ENCODE measurements at regions not wholly inside any gene's neighbourhood (a gene's known extent, or its start where the extent isn't known, plus 50 kb on each side); places are given as distances from the start of the nearest gene placed in this dataset.

DNA sequence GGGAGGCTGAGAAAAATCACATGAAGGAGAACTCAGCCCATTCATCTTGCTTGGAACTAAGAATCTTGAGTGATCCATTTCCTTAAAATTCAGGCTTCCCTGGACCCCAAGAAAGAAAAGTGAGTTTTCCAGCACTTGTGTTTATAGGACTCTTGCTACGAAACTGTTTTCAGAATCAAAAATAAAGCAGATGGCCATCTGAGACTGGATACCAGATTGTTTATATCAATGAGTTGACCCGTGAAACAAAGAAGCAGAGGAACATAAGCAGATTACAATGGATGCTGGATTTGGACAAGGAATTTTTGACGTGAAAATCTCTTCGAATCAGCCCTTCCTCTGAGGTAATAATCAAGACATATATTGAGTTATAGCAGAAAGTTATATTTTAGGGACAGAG lies 223.2 kb downstream of the SYK start:
- ATAC-seq (no peak), DNase-seq (no peak)
- no peak for TF ChIP-seq POLR2A (IDR thresholded peaks at IDR 0.05)
- TF ChIP-seq CTCF (IDR thresholded peaks at IDR 0.05 in 4 of 5, conservative IDR thresholded peaks at IDR 0.05 in 1 of 5), result no peak
- Histone ChIP-seq H3K9me3 (no peaks in the 10 kb centered on the region), H3K36me3 (no peaks in the 10 kb centered on the region), H3K4me3 (no peak overlapping the region), H3K4me1 (no peaks in the 10 kb centered on the region), H3K27ac (no peak overlapping the region), H3K27me3 (no peaks in the 10 kb centered on the region)
- in situ Hi-C loops (cut with MboI; ENCODE audit: low sequenced_read_pairs in 4 of 4), result loop anchor here in 3 of 4 donors (25.0 kb wide), 2 partner anchors 412 to 662 kb away; no protein-coding TSS in a partner anchor
- intact Hi-C loops (cut with DNase I; ENCODE audit: low total_unique reads), result no loop called here

- DNase-seq (no peak), ATAC-seq (no peak)
- H3K4me3 ChIP-seq, result no peak overlapping the region
- no peaks in the 10 kb centered on the region for H3K36me3 ChIP-seq
- intact Hi-C loops (cut with DNase I; ENCODE audit: low total_unique reads), result no loop called here
- no peak for TF ChIP-seq POLR2A (IDR thresholded peaks at IDR 0.05)
- TF ChIP-seq CTCF (IDR thresholded peaks at IDR 0.05 in 4 of 5, conservative IDR thresholded peaks at IDR 0.05 in 1 of 5), result no peak
- in situ Hi-C loops (cut with MboI; ENCODE audit: low sequenced_read_pairs in 4 of 4), result loop anchor here in 3 of 4 donors (25.0 kb wide), 2 partner anchors 411 to 661 kb away; no protein-coding TSS in a partner anchor
- H3K27ac ChIP-seq, result no peak overlapping the region
- no peaks in the 10 kb centered on the region for H3K9me3 ChIP-seq
- no peaks in the 10 kb centered on the region for H3K27me3 ChIP-seq
- H3K4me1 ChIP-seq, result no peaks in the 10 kb centered on the region
These were observed 224.2 kb downstream of the SYK start for GRCh38 chr9:91025856-91026255.

DNA sequence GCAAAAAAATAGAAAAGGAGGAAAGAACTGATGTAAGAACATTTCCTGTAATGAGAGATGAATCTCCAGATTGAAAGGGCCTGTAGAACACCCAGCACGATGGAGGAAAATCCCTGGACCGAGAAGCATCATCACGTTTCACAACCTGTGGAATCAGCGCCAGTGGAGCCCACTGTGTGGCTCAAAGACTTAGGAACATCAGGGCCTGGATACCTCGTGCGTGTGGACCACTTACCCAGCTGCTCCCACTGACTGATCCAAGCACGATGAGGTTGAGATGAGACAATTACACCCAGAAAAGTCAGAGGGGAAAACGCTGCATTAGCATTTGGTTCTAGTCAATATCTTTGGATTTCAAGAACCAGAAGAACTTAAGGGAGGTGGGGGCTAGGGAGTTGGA lies 224.6 kb downstream of the SYK start:
- ATAC-seq (no peak), DNase-seq (no peak)
- Histone ChIP-seq H3K27ac (no peak overlapping the region), H3K4me1 (no peaks in the 10 kb centered on the region), H3K36me3 (no peaks in the 10 kb centered on the region), H3K27me3 (no peaks in the 10 kb centered on the region), H3K4me3 (no peak overlapping the region), H3K9me3 (no peaks in the 10 kb centered on the region)
- intact Hi-C loops (cut with DNase I; ENCODE audit: low total_unique reads) (no loop called here), in situ Hi-C loops (cut with MboI; ENCODE audit: low sequenced_read_pairs in 4 of 4) (loop anchor here in 3 of 4 donors (25.0 kb wide), 2 partner anchors 411 to 661 kb away; no protein-coding TSS in a partner anchor)
- TF ChIP-seq POLR2A (IDR thresholded peaks at IDR 0.05) (no peak), CTCF (IDR thresholded peaks at IDR 0.05 in 4 of 5, conservative IDR thresholded peaks at IDR 0.05 in 1 of 5) (no peak)

GRCh38 chr9:91027005-91027404 lies 225.4 kb downstream of the SYK start:
- ATAC-seq, result no peak
- TF ChIP-seq POLR2A (IDR thresholded peaks at IDR 0.05), result no peak
- no peak for TF ChIP-seq CTCF (IDR thresholded peaks at IDR 0.05 in 4 of 5, conservative IDR thresholded peaks at IDR 0.05 in 1 of 5)
- Histone ChIP-seq H3K36me3 (no peaks in the 10 kb centered on the region), H3K27ac (no peak overlapping the region), H3K4me1 (no peaks in the 10 kb centered on the region), H3K27me3 (no peaks in the 10 kb centered on the region), H3K4me3 (no peak overlapping the region), H3K9me3 (no peaks in the 10 kb centered on the region)
- in situ Hi-C loops (cut with MboI; ENCODE audit: low sequenced_read_pairs in 4 of 4) (loop anchor here in 3 of 4 donors (25.0 kb wide), 2 partner anchors 410 to 660 kb away; no protein-coding TSS in a partner anchor), intact Hi-C loops (cut with DNase I; ENCODE audit: low total_unique reads) (no loop called here)
- DNase-seq, result no peak
